Activated B cell treated with CpG ODN at 0.5 μM for 24 hours (primary cell): ENCODE measurements at regions not wholly inside any gene's neighbourhood (a gene's known extent, or its start where the extent isn't known, plus 50 kb on each side); places are given as distances from the start of the nearest gene placed in this dataset.

ENCODE experiments used
- ATAC-seq: fragments of 200-7000 bp; cut with Tn5 transposase; one replicate; pipeline ENCODE4 v1.10.0; 2021; ENCODE audit warnings: low read depth, mild to moderate bottlenecking, moderate library complexity
- CTCF ChIA-PET: fragments of 350-600 bp; sonication (Branson Sonifier 250); formaldehyde crosslinking; loops from one replicate; lab custom pipeline; 2021; ENCODE audit warnings: antibody characterized with exemption; lab: Charles Lee
- POLR2A ChIA-PET: fragments of 350-600 bp; sonication (Branson Sonifier 250); formaldehyde crosslinking; loops from one replicate; lab custom pipeline; 2021; ENCODE audit warnings: antibody characterized with exemption; lab: Charles Lee
- DNase-seq: peaks from one replicate; pipeline ENCODE4 v3.0.0; 2022
- H3K27ac Mint-ChIP-seq: one replicate; pipeline ENCODE4 v1.8.0; 2020; ENCODE audit warnings: mixed read lengths
- H3K27me3 Mint-ChIP-seq: one replicate; pipeline ENCODE4 v1.8.0; 2021; ENCODE audit warnings: mixed read lengths
- H3K36me3 Mint-ChIP-seq: one replicate; pipeline ENCODE4 v1.8.0; 2021; ENCODE audit warnings: low read depth, mixed read lengths
- H3K4me1 Mint-ChIP-seq: one replicate; pipeline ENCODE4 v1.8.0; 2021; ENCODE audit warnings: mixed read lengths
- H3K4me3 Mint-ChIP-seq: one replicate; pipeline ENCODE4 v1.8.0; 2020; ENCODE audit warnings: mild to moderate bottlenecking, mixed read lengths
- H3K9me3 Mint-ChIP-seq: one replicate; pipeline ENCODE4 v1.8.0; 2020; ENCODE audit warnings: mixed read lengths
- CTCF ChIP-seq: fragments of 200-600 bp; IDR thresholded peaks from one replicate; pipeline ENCODE4 v1.8.0; 2022; ENCODE audit warnings: antibody characterized with exemption, mild to moderate bottlenecking
- intact Hi-C: fragments of 100-400 bp; cut with micrococcal nuclease; formaldehyde crosslinking; loops from one replicate; pipeline ENCODE4 v1.15.1; 2024

GRCh38 chr3:162441716-162442115 lies 945.1 kb downstream of the OTOL1 start:
- TF ChIP-seq CTCF, result no peak

DNA sequence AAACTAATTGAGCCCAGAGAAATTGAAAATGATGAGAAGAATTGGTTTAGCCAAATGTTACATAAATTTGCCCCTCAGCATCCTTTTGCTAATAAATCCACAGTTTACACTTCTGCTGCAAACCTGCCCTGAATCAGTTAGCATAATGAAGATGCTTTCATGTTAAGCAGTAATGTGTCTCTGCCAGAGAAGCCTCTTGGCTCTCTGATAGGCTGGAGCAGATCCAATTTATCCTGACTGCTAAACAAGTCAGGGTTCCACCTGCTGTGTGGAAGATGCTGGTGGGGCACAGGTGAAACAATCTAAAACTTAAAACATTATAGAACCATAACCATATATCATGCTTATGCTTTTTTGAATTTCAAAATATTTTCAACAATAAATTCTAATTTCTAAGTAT lies 946.8 kb downstream of the OTOL1 start:
- ChIA-PET POLR2A (no interaction called here), CTCF (no interaction called here)
- DNase-seq, result no peak
- intact Hi-C loops, result no loop called here
- no peak overlapping the region for H3K27ac Mint-ChIP-seq
- peaks cover 4% of the 10 kb centered on the region for H3K9me3 Mint-ChIP-seq
- H3K36me3 Mint-ChIP-seq, result no peaks in the 10 kb centered on the region
- H3K4me1 Mint-ChIP-seq, result no peaks in the 10 kb centered on the region
- no peaks in the 10 kb centered on the region for H3K27me3 Mint-ChIP-seq
- no peak overlapping the region for H3K4me3 Mint-ChIP-seq
- TF ChIP-seq CTCF, result no peak
- no peak for ATAC-seq

More at GRCh38 chr3:162441716-162442115, 945.1 kb downstream of the OTOL1 start:
- ATAC-seq (no peak), DNase-seq (no peak)
- intact Hi-C loops, result no loop called here
- Mint-ChIP-seq H3K27ac (no peak overlapping the region), H3K27me3 (no peaks in the 10 kb centered on the region), H3K4me3 (no peak overlapping the region), H3K4me1 (no peaks in the 10 kb centered on the region), H3K9me3 (no peaks in the 10 kb centered on the region), H3K36me3 (no peaks in the 10 kb centered on the region)
- ChIA-PET POLR2A (no interaction called here), CTCF (no interaction called here)

GRCh38 chr3:162468791-162469190 lies 972.2 kb downstream of the OTOL1 start:
- no peaks in the 10 kb centered on the region for H3K4me1 Mint-ChIP-seq
- no peak for DNase-seq
- H3K36me3 Mint-ChIP-seq, result no peaks in the 10 kb centered on the region
- TF ChIP-seq CTCF, result no peak
- H3K27ac Mint-ChIP-seq, result no peak overlapping the region
- no peak overlapping the region for H3K4me3 Mint-ChIP-seq
- CTCF ChIA-PET, result no interaction called here
- no peaks in the 10 kb centered on the region for H3K27me3 Mint-ChIP-seq
- H3K9me3 Mint-ChIP-seq, result peaks cover 9% of the 10 kb centered on the region
- POLR2A ChIA-PET, result no interaction called here
- no peak for ATAC-seq
- intact Hi-C loops, result no loop called here

DNA sequence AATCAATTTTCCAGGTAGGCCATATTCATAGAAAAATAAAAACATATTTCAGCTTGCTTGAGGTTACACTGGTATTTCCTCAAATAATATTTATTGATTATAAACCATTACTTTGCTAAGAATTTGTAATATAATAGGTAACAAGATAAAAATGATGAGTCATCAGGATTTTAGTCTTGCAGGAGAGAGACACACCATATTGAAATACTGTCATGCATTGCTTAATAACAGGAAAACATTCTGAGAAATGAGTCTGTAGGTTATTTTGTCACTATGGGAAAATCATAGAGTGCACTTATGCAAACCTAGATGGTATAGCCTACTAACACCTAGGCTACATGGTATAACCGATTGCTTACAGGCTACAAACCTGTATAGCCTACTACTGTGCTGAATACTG lies 990.5 kb downstream of the OTOL1 start:
- CTCF ChIA-PET, result no interaction called here
- H3K27me3 Mint-ChIP-seq, result no peaks in the 10 kb centered on the region
- H3K4me1 Mint-ChIP-seq, result no peaks in the 10 kb centered on the region
- no peak overlapping the region for H3K4me3 Mint-ChIP-seq
- no peak overlapping the region for H3K27ac Mint-ChIP-seq
- no peak for TF ChIP-seq CTCF
- H3K36me3 Mint-ChIP-seq, result no peaks in the 10 kb centered on the region
- POLR2A ChIA-PET, result no interaction called here
- no peak for DNase-seq
- intact Hi-C loops, result no loop called here
- H3K9me3 Mint-ChIP-seq, result peaks cover 2% of the 10 kb centered on the region
- ATAC-seq, result no peak

- intact Hi-C loops, result no loop called here
- TF ChIP-seq CTCF, result no peak
- H3K27me3 Mint-ChIP-seq, result no peaks in the 10 kb centered on the region
- no peak overlapping the region for H3K4me3 Mint-ChIP-seq
- H3K4me1 Mint-ChIP-seq, result no peaks in the 10 kb centered on the region
- no peaks in the 10 kb centered on the region for H3K9me3 Mint-ChIP-seq
- no peaks in the 10 kb centered on the region for H3K36me3 Mint-ChIP-seq
- DNase-seq, result no peak
- CTCF ChIA-PET, result no interaction called here
- no peak overlapping the region for H3K27ac Mint-ChIP-seq
- POLR2A ChIA-PET, result no interaction called here
- no peak for ATAC-seq
These were observed 993.2 kb downstream of the OTOL1 start for GRCh38 chr3:162489853-162490252.
